GM18511 (cell line): ENCODE measurements at regions not wholly inside any gene's neighbourhood (a gene's known extent, or its start where the extent isn't known, plus 50 kb on each side); places are given as distances from the start of the nearest gene placed in this dataset.
"Not testable (repeated sequence)": the region's sequence is repeated elsewhere in the genome, so short reads cannot be mapped to it uniquely, and the experiment has no call there.

Experiments used
- ATAC-seq: cut with Tn5 transposase; IDR thresholded peaks from one replicate; pipeline ENCODE4 v1.9.1; 2021; ENCODE audit warnings: mild to moderate bottlenecking, moderate library complexity; ENCODE audit not compliant: unreplicated experiment

- no peak for ATAC-seq
Observed at GRCh38 chr17:56688151-56688550, 94.7 kb downstream of the NOG start.

- ATAC-seq = no peak
Observed at GRCh38 chr17:56690441-56691291, 97.2 kb downstream of the NOG start.

- ATAC-seq = no peak
Observed at GRCh38 chr17:56694825-56695224, 101.3 kb downstream of the NOG start.

DNA sequence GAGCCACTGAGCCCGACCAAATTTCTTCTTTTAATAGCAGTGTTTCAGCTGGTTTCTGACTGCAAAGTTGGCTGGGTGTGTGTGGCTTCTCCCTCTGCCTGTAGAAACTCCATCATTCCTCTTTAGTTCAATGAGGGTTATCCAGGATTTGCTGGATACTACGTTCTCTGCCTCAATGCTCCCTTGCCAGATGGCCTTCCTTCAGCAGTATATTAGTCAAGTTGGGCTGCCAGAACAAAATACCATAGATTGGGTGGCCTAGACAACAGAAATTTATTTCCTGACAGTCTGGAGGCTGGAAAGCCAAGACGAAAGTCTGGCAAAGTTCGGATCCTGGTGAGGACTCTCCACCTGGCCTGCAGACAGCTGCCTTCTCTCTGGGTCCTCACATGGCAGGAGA, 103.7 kb downstream of the NOG start:
- ATAC-seq = no peak

GRCh38 chr17:56699186-56699894, 105.8 kb downstream of the NOG start:
- ATAC-seq = no peak

DNA sequence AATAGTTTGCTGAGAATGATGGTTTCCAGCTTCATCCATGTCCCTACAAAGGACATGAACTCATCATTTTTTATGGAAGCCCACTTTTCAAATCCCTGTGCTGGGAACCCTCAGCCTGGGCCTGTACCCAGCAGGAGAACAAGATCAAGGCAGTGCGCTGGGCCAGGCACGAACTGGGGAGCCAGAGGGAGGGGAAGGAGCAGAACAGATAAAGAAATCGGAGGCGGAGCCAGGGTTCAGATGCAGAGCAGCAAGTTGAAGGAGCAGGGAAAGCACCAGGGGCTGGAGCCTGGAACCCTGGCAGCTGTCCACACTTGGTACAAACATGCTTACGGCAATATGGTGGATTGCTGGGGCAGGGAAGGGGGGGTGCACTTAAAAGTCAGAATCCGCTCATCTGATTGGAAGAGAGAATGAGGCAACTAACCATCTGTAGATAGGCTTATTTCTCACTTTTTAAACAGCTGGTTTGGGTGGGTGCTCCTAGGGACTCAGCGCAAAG, 107.5 kb downstream of the NOG start:
- ATAC-seq = no peak

- no peak for ATAC-seq
Observed at GRCh38 chr17:56707312-56708219, 114.1 kb downstream of the NOG start.

- no peak for ATAC-seq
Observed at GRCh38 chr17:56708220-56708558, 114.7 kb downstream of the NOG start.

- ATAC-seq = no peak
Observed at GRCh38 chr17:56708670-56709410, 115.3 kb downstream of the NOG start.

DNA sequence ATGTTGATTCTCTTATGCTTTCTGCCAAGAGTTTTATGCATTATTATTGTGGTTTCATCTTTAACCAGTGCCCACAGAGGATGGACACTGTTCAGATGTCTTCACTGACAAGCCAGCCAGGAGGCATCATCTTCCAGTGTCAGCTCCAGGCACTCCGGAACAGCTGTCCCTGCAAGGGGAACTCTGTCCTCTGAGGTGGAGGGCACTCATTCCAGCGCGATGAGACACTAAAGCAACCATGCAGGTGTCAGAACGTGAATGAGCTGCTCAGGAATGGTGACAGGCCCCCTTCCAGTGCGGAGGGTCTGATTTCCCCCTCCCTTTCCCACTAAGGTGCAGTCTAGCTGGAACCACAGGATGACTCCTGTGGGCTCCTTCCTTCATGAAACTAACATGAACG, 117.5 kb downstream of the NOG start:
- ATAC-seq = no peak

GRCh38 chr17:56715613-56716357, 117.9 kb downstream of the C17orf67 start:
- peak; percentile 93 for ATAC-seq

DNA sequence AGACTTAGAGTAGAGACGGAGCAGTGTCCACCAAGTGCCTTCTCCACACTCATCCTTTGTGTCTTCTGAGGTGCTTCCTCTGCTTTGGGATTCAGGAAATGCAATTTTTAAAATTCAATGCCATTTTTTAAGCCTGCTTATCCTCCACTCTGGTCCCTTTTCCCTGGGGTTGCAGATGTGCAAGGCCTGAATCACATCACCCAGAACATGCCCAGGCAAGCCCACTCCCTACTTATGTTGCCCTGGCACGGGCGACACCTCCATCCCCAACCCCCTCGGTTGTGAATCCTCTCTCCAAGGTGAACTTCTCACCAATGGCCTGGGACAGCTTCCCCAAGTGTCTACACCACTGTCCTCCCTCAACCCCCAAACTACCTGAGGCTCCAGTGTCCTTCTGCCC, 116.2 kb downstream of the C17orf67 start:
- no peak for ATAC-seq

GRCh38 chr17:56718515-56718914, 115.2 kb downstream of the C17orf67 start:
- ATAC-seq = no peak

DNA sequence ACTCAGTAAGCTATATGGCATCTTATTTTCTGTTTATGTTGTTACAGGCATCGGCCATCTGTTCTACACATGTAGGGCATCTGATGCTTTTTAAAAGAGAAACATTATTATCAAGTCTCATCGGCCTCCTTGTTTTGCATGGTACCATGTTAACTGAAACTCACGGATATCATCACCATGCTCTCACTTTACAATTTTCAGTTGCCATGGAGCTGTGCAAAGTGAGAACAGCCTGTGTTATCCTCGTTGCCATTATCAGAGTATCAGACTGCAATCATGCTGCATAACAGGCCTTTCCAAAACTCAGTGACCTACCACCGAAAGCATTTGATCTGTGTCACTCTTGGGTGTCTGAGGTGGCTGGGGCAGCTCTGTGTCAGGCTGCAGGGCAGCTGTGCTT, 110.3 kb downstream of the C17orf67 start:
- ATAC-seq = no peak

GRCh38 chr17:56724664-56725063, 109.1 kb downstream of the C17orf67 start:
- no peak for ATAC-seq

- no peak for ATAC-seq
Observed at GRCh38 chr17:56725144-56725543, 108.6 kb downstream of the C17orf67 start.

GRCh38 chr17:56727876-56728617, 105.7 kb downstream of the C17orf67 start:
- ATAC-seq = no peak

DNA sequence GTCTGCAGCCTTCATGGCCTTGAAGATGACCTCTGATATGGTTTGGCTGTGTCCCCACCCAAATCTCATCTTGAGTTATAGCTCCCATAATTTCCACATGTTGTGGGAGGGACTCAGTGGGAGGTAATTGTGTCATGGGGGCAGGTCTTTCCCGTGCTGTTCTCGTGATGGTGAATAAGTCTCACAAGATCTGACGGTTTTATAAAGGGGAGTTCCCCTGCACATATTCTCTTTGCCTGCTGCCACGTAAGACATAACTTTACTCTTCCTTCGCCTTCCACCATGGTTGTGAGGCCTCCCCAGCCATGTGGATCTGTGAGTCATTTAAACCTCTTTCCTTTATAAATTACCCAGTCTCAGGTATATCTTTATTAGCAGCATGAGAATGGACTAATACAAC, 102.6 kb downstream of the C17orf67 start:
- not testable (repeated sequence) for ATAC-seq

GRCh38 chr17:56733833-56734232, 99.9 kb downstream of the C17orf67 start:
- ATAC-seq = no peak
